GM12892 (cell line): ENCODE measurements at regions not wholly inside any gene's neighbourhood (a gene's known extent, or its start where the extent isn't known, plus 50 kb on each side); places are given as distances from the start of the nearest gene placed in this dataset.

Experiments
- POLR2A ChIP-seq: IDR thresholded peaks from 2 replicates; pipeline ENCODE4 v1.6.1; 2011; ENCODE audit warnings: low read depth, low read length, control low read depth
- POLR2AphosphoS5 ChIP-seq: IDR thresholded peaks from 2 replicates; pipeline ENCODE4 v1.6.1; 2011; ENCODE audit warnings: low read depth, low read length, control low read depth

DNA sequence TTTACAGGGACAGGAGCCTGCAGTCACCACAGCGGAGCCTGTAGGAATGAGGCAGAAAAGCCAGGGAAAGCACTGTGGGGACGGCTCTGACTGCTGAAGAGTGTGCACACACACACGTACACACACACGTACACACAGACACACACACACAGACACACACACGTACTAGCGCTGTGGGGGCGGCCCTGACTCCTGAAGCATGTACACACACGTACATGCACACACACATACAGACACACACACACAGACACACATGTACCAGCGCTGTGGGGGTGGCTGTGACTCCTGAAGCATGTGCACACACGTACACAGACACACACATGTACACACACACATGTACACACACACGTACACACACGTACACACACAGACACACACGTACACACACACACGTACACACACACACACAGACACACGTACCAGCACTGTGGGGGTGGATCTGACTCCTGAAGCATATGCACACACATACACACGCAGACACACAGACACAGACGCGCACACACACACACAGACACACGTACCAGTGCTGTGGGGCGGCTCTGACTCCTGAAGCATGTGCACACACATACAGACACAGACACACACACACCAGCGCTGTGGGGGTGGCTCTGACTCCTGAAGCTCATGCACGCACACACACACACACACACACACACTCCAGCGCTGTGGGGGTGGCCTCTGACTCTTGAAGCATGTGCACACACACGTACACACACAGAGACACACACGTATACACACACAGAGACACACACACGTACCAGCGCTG, 127.3 kb downstream of the DLL1 start:
- TF ChIP-seq POLR2AphosphoS5 (no peak), POLR2A (no peak)
